Right atrium auricular region (tissue), 2 donors: ENCODE measurements at regions not wholly inside any gene's neighbourhood (a gene's known extent, or its start where the extent isn't known, plus 50 kb on each side); places are given as distances from the start of the nearest gene placed in this dataset.

Source experiments
- DNase-seq: peaks from one replicate; pipeline ENCODE4 v3.0.0-alpha.2; 2019; ENCODE audit warnings: low spot score
- H3K27ac ChIP-seq, 2 donors: fragments of 200-600 bp; sonication (generic); 1 replicate in 1 of 2; 2 replicates in 1 of 2; pipeline ENCODE4 v1.5.1; 2016 to 2019
- H3K27me3 ChIP-seq, 2 donors: fragments of 200-600 bp; sonication (generic); one replicate each; pipeline versions ENCODE4 v1.5.1 to v1.6.0; 2017 to 2019
- H3K36me3 ChIP-seq: fragments of 200-600 bp; sonication (generic); one replicate; pipeline ENCODE4 v1.5.1; 2016
- H3K4me1 ChIP-seq, 2 donors: fragments of 200-600 bp; sonication (generic); one replicate each; pipeline versions ENCODE4 v1.5.1 to v1.6.0; 2017 to 2019
- H3K4me3 ChIP-seq, 2 donors: fragments of 200-600 bp; sonication (generic); 1 replicate in 1 of 2; 2 replicates in 1 of 2; pipeline ENCODE4 v1.5.1; 2017 to 2019; ENCODE audit warnings: mild to moderate bottlenecking in 1 of 2, moderate library complexity in 1 of 2
- H3K9me3 ChIP-seq, 2 donors: fragments of 200-600 bp; sonication (generic); one replicate each; pipeline ENCODE4 v1.5.1; 2019
- TF ChIP-seq, protein P1 (sequence below), 2 donors: fragments of 200-600 bp; sonication (generic); IDR thresholded peaks; one replicate each; pipeline ENCODE4 v1.5.1; 2019; ENCODE audit warnings: antibody characterized with exemption in 2 of 2

GRCh38 chr14:31954991-31955390 is 122.1 kb upstream of the ARHGAP5 start:
- Histone ChIP-seq H3K4me1 (peaks cover 0 to 15% of the 10 kb centered on the region in 2 donors), H3K4me3 (no peak overlapping the region), H3K9me3 (no peaks in the 10 kb centered on the region), H3K27ac (no peak overlapping the region), H3K27me3 (no peaks in the 10 kb centered on the region), H3K36me3 (no peaks in the 10 kb centered on the region)
- DNase-seq: no peak
- TF ChIP-seq, protein P1, sequence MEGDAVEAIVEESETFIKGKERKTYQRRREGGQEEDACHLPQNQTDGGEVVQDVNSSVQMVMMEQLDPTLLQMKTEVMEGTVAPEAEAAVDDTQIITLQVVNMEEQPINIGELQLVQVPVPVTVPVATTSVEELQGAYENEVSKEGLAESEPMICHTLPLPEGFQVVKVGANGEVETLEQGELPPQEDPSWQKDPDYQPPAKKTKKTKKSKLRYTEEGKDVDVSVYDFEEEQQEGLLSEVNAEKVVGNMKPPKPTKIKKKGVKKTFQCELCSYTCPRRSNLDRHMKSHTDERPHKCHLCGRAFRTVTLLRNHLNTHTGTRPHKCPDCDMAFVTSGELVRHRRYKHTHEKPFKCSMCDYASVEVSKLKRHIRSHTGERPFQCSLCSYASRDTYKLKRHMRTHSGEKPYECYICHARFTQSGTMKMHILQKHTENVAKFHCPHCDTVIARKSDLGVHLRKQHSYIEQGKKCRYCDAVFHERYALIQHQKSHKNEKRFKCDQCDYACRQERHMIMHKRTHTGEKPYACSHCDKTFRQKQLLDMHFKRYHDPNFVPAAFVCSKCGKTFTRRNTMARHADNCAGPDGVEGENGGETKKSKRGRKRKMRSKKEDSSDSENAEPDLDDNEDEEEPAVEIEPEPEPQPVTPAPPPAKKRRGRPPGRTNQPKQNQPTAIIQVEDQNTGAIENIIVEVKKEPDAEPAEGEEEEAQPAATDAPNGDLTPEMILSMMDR (IDR thresholded peaks at IDR 0.05): no peak

GRCh38 chr14:31955936-31956579 is 121.0 kb upstream of the ARHGAP5 start:
- no peaks in the 10 kb centered on the region for H3K9me3 ChIP-seq
- no peak for DNase-seq
- no peaks in the 10 kb centered on the region for H3K27me3 ChIP-seq
- H3K4me3 ChIP-seq: no peak overlapping the region
- H3K4me1 ChIP-seq: peaks cover 0 to 6% of the 10 kb centered on the region in 2 donors
- no peak overlapping the region for H3K27ac ChIP-seq
- H3K36me3 ChIP-seq: no peaks in the 10 kb centered on the region
- TF ChIP-seq, protein P1 (IDR thresholded peaks at IDR 0.05): no peak

GRCh38 chr14:31957565-31957964 is 119.5 kb upstream of the ARHGAP5 start:
- Histone ChIP-seq H3K4me1 (no peaks in the 10 kb centered on the region), H3K9me3 (no peaks in the 10 kb centered on the region), H3K27ac (no peak overlapping the region), H3K36me3 (no peaks in the 10 kb centered on the region), H3K4me3 (no peak overlapping the region), H3K27me3 (no peaks in the 10 kb centered on the region)
- DNase-seq: no peak
- TF ChIP-seq, protein P1 (IDR thresholded peaks at IDR 0.05): no peak

GRCh38 chr14:31960039-31960438 is 117.1 kb upstream of the ARHGAP5 start:
- no peak overlapping the region for H3K27ac ChIP-seq
- no peaks in the 10 kb centered on the region for H3K9me3 ChIP-seq
- TF ChIP-seq, protein P1 (IDR thresholded peaks at IDR 0.05): no peak
- no peaks in the 10 kb centered on the region for H3K36me3 ChIP-seq
- H3K27me3 ChIP-seq: no peaks in the 10 kb centered on the region
- peaks cover 0 to 6% of the 10 kb centered on the region in 2 donors for H3K4me1 ChIP-seq
- DNase-seq: no peak
- no peak overlapping the region for H3K4me3 ChIP-seq

GRCh38 chr14:31961896-31962295 is 115.2 kb upstream of the ARHGAP5 start:
- Histone ChIP-seq H3K9me3 (no peaks in the 10 kb centered on the region), H3K4me1 (peaks cover 0 to 20% of the 10 kb centered on the region in 2 donors), H3K27me3 (no peaks in the 10 kb centered on the region), H3K27ac (no peak overlapping the region), H3K36me3 (no peaks in the 10 kb centered on the region), H3K4me3 (no peak overlapping the region)
- DNase-seq: no peak
- TF ChIP-seq, protein P1 (IDR thresholded peaks at IDR 0.05): no peak

DNA sequence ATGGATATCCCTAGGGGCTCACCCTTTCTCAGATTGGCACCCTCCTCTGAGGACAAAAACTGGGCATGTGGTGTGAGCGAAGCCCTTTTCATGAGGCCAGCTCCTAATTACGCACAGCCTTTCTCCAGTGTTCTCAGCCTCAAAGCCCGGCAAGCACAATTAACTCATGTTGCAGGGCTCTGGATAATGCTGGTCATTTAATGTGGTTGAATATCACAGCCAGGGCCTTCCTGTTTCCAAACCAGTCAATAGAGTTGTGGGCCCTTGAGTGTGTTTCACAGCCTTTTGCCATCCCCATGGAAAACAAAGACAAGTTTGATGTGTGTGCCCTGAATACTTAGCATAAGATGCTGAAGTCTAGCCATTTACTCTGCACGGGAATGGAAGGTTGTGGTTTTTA is 114.2 kb upstream of the ARHGAP5 start:
- TF ChIP-seq, protein P1 (IDR thresholded peaks at IDR 0.05): no peak
- H3K36me3 ChIP-seq: no peaks in the 10 kb centered on the region
- no peak overlapping the region for H3K4me3 ChIP-seq
- H3K27me3 ChIP-seq: no peaks in the 10 kb centered on the region
- no peak for DNase-seq
- no peaks in the 10 kb centered on the region for H3K9me3 ChIP-seq
- H3K27ac ChIP-seq: no peak overlapping the region
- peaks cover 0 to 30% of the 10 kb centered on the region in 2 donors for H3K4me1 ChIP-seq
